ENCODE measurements at regions not wholly inside any gene's neighbourhood (a gene's known extent, or its start where the extent isn't known, plus 50 kb on each side); places are given as distances from the start of the nearest gene placed in this dataset.
"Not testable (repeated sequence)": the region's sequence is repeated elsewhere in the genome, so short reads cannot be mapped to it uniquely, and the experiment has no call there.

DNA sequence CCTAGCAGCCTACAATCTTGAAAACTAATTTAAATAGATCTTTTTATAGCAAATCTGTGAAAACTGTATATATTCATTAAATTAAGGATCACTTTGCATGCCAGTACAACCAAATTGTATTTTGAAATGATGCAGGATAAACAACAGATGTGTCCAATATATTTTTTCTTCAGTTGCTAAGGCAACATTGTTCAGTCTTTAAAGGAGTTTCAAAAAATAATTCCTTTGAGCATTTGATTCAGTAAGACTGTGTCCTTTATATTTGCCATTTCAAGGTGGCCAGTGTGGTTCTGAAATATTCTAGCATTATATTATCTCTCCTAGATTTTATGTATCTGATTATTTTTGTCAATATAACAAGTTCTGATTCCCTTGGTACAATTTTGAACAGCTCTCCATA is 254.7 kb downstream of the PLOD2 start:
- TF ChIP-seq, protein P1, sequence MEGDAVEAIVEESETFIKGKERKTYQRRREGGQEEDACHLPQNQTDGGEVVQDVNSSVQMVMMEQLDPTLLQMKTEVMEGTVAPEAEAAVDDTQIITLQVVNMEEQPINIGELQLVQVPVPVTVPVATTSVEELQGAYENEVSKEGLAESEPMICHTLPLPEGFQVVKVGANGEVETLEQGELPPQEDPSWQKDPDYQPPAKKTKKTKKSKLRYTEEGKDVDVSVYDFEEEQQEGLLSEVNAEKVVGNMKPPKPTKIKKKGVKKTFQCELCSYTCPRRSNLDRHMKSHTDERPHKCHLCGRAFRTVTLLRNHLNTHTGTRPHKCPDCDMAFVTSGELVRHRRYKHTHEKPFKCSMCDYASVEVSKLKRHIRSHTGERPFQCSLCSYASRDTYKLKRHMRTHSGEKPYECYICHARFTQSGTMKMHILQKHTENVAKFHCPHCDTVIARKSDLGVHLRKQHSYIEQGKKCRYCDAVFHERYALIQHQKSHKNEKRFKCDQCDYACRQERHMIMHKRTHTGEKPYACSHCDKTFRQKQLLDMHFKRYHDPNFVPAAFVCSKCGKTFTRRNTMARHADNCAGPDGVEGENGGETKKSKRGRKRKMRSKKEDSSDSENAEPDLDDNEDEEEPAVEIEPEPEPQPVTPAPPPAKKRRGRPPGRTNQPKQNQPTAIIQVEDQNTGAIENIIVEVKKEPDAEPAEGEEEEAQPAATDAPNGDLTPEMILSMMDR (conservative IDR thresholded peaks at IDR 0.05; ENCODE audit: low read length), result no peak
- no peak overlapping the region for H3K4me3 ChIP-seq (ENCODE audit: low read length)
- DNase-seq (ENCODE audit: low read depth), result no peak

DNA sequence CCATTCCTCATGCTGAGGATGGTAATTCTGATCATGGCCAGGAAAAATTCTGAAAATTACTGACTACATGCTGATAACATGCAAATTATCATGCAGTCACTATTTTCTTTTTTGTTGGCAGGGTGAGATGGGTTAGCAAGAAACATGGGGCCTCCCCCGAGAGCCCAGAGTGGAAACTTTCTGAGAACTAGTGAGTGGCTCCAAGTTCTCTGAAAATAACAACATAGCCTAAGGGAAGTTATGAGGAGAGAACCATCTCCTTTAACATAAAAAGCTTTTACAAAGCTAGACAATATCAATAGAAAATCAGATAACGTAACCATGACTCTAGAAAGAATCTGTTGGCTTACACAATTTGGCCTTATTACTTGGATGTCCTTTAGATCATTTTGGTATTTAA is 254.2 kb downstream of the PLOD2 start:
- no peak overlapping the region for H3K4me3 ChIP-seq (ENCODE audit: low read length)
- TF ChIP-seq, protein P1 (conservative IDR thresholded peaks at IDR 0.05; ENCODE audit: low read length), result no peak
- DNase-seq (ENCODE audit: low read depth), result no peak

DNA sequence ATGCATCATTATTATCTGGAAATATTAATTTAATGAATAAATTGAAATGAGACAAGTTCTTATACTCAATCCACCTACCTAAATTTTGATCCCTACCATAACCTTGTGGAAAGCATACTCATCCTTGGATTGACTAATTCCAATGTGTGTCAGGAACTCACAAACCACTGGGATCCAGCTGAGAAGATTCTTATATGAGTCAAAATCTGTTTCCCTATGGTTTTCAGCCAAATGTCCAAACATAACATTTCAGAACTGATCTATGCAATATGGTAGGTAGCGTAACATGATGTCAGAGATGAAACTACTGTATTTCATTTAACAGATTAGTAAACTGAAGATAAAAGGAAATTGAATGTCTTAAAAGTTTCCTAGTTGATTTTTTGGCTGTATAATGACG is 250.0 kb downstream of the PLOD2 start:
- peak; percentile 3 for DNase-seq (ENCODE audit: low read depth)
- TF ChIP-seq, protein P1 (conservative IDR thresholded peaks at IDR 0.05; ENCODE audit: low read length), result no peak
- no peak overlapping the region for H3K4me3 ChIP-seq (ENCODE audit: low read length)

DNA sequence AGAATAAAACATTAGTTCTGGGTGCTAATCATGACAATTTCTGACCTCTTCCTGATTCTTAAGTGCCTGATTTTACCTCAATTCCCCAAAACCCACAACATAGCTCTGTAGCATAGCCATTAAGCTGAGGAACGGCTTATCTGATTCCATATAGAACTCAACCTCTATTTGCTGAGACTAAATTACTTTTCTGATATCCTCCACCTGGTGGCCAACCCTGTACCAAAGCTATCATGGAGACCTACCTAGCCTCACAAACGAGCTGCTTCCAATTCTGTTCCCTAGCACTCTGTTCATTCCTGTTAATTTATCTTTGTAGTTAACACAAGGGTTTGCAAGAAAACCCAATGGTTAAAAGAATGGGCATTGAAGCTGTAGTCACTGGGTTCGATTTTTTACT is 245.2 kb downstream of the PLOD2 start:
- DNase-seq (ENCODE audit: low read depth), result no peak
- no peak overlapping the region for H3K4me3 ChIP-seq (ENCODE audit: low read length)
- TF ChIP-seq, protein P1 (conservative IDR thresholded peaks at IDR 0.05; ENCODE audit: low read length), result no peak

DNA sequence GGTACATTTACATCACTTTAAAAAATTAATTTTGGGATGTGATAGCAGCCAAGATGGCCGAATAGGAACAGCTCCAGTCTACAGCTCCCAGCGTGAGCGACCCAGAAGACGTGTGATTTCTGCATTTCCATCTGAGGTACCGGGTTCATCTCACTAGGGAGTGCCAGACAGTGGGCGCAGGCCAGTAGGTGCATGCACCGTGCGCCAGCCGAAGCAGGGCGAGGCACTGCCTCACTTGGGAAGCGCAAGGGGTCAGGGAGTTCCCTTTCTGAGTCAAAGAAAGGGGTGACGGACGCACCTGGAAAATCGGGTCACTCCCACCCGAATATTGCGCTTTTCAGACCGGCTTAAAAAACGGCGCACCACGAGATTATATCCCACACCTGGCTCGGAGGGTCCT is 233.2 kb downstream of the PLOD2 start:
- DNase-seq (ENCODE audit: low read depth); H3K4me3 ChIP-seq (ENCODE audit: low read length): not testable (repeated sequence)

DNA sequence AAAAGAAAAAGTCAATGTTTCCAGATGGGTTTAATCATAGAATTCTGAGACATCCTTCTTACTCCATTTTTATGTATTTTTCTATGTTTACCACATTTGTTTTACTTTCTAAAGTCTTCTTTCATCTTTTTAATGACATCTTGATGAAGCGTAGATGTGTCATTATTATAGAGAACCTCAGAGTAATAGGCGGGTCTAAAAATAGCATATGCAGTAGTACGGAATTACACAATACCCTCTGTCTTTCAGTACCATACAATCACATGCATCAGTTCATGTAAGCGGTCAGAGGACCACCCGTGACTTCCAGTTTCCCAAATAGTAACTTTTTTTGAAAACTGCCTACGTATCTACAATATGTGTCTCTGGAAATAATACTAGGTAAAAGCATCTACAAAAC is 224.0 kb downstream of the PLOD2 start:
- H3K4me3 ChIP-seq (ENCODE audit: low read length), result no peak overlapping the region
- peak; percentile 69 for DNase-seq (ENCODE audit: low read depth)
- TF ChIP-seq, protein P1 (conservative IDR thresholded peaks at IDR 0.05; ENCODE audit: low read length), result no peak

DNA sequence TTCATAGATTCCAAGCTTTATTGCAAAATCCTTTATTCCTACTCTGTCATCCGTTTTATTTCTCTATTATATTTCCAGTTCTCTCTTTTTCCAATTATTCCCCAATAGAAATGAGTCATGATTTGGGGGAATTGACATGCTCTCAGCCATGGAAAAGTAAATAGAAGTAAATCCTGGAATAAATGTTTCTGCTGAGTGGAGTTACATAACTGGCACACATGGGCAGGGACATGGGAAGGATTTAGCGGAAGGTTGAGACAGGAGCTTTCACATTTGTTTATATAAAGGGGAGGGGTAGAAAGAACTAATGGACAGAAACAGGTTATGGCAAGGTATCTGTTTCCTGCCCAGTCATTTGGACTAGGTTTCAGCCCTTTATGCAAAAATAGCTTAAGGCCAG is 221.6 kb downstream of the PLOD2 start:
- TF ChIP-seq, protein P1 (conservative IDR thresholded peaks at IDR 0.05; ENCODE audit: low read length), result no peak
- no peak for DNase-seq (ENCODE audit: low read depth)
- no peak overlapping the region for H3K4me3 ChIP-seq (ENCODE audit: low read length)

DNA sequence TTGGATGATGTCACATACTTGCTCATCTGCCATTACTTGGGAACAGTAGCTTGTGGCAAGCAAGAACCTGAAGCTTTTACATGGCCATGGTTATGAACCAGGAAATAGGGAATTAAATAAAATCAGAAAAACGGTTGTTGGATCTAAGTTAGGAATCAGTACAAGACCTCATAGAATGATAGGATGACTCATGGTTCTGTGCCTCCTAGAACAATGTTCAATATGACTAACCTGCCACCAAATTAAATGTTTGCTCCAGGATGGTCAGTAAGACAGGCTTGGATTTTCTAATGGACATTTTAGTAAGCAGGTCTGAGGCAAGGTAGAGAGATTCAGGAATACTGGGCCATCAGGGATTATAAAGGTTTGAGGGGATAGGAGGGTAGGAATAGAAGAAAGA is 218.9 kb downstream of the PLOD2 start:
- TF ChIP-seq, protein P1 (conservative IDR thresholded peaks at IDR 0.05; ENCODE audit: low read length), result no peak
- DNase-seq (ENCODE audit: low read depth), result peak; percentile 15
- H3K4me3 ChIP-seq (ENCODE audit: low read length), result no peak overlapping the region
